Activated CD4-positive, alpha-beta memory T cell treated with anti-CD3 and anti-CD28 coated beads for 36 hours (primary cell): ENCODE measurements at regions not wholly inside any gene's neighbourhood (a gene's known extent, or its start where the extent isn't known, plus 50 kb on each side); places are given as distances from the start of the nearest gene placed in this dataset.

Source experiments
- CTCF ChIA-PET: fragments of 350-600 bp; sonication (Branson Sonifier 250); formaldehyde crosslinking; loops from one replicate; lab custom pipeline; 2021; ENCODE audit warnings: antibody characterized with exemption, inconsistent platforms; lab: Charles Lee
- POLR2A ChIA-PET: fragments of 350-600 bp; sonication (Branson Sonifier 250); formaldehyde crosslinking; loops from one replicate; lab custom pipeline; 2021; ENCODE audit warnings: antibody characterized with exemption; lab: Charles Lee
- DNase-seq: peaks from one replicate; pipeline ENCODE4 v3.0.0-alpha.2; 2020
- H3K27ac Mint-ChIP-seq: one replicate; pipeline ENCODE4 v1.8.0; 2021; ENCODE audit warnings: mixed read lengths
- H3K27me3 Mint-ChIP-seq: one replicate; pipeline ENCODE4 v1.8.0; 2021; ENCODE audit warnings: mixed read lengths
- H3K36me3 Mint-ChIP-seq: one replicate; pipeline ENCODE4 v1.8.0; 2021; ENCODE audit warnings: mixed read lengths
- H3K4me1 Mint-ChIP-seq: one replicate; pipeline ENCODE4 v1.8.0; 2021; ENCODE audit warnings: low read depth, mixed read lengths
- H3K4me3 Mint-ChIP-seq: one replicate; pipeline ENCODE4 v1.8.0; 2021; ENCODE audit warnings: mild to moderate bottlenecking, mixed read lengths
- H3K9me3 Mint-ChIP-seq: one replicate; pipeline ENCODE4 v1.8.0; 2021; ENCODE audit warnings: mixed read lengths
- intact Hi-C: fragments of 100-400 bp; cut with micrococcal nuclease; formaldehyde crosslinking; loops from one replicate; pipeline ENCODE4 v1.15.1; 2023

DNA sequence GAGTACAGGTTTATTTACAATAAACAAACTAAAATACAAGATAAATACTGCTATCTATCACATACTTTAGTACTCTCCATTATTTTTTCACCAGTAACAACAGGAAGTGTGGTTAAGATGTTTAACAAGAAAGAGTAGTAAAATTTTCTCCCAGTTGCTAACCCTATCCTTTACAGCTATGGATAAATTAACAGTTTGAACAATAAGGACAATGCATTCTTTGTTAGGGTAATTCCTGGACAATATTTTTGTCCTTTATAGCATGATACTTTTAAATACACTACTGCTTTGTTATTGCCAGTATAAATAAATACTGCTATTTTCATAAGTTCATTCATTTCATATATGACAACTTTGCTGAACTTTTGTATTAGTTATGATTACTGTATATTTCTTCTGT is 630.2 kb upstream of the ATXN8OS start:
- no peak overlapping the region for H3K27ac Mint-ChIP-seq
- intact Hi-C loops: no loop called here
- no peaks in the 10 kb centered on the region for H3K27me3 Mint-ChIP-seq
- H3K9me3 Mint-ChIP-seq: peaks cover 16% of the 10 kb centered on the region
- no peak overlapping the region for H3K4me3 Mint-ChIP-seq
- H3K36me3 Mint-ChIP-seq: no peaks in the 10 kb centered on the region
- no peaks in the 10 kb centered on the region for H3K4me1 Mint-ChIP-seq
- CTCF ChIA-PET: no interaction called here
- POLR2A ChIA-PET: no interaction called here
- DNase-seq: no peak

DNA sequence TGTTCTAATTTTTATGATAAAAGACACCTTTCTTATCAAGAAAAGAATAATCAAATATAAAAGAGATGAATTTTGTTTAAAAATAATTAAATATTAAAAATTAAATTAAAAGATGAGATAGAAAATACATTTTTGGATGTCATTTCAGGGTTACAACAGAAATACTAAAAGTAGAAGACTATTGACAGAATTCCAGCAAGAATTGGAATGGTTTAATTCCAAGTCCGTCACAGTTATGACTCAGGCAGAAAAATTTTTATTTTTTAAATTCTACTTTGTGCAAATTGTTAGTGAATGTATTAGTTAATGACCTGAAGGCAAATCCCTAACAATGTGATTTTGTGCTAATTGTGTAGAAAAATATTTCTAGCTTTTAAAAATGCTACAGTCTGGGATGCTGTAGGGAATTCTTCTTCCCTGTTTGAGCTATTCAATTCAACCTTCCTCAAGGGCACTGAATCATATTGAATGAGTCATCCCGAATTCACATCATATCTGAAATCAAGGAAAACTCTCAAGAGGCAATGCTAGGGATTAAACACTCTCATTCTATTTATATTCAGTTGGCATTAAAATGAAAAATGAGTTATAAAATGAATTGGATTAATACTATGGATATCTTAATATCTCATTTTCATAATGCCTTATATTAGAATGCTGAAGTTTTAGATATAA is 633.5 kb upstream of the ATXN8OS start:
- Mint-ChIP-seq H3K4me3 (no peak overlapping the region), H3K9me3 (peaks cover 12% of the 10 kb centered on the region), H3K27ac (no peak overlapping the region), H3K4me1 (no peaks in the 10 kb centered on the region), H3K27me3 (no peaks in the 10 kb centered on the region), H3K36me3 (no peaks in the 10 kb centered on the region)
- intact Hi-C loops: no loop called here
- POLR2A ChIA-PET: no interaction called here
- DNase-seq: no peak
- CTCF ChIA-PET: no interaction called here

DNA sequence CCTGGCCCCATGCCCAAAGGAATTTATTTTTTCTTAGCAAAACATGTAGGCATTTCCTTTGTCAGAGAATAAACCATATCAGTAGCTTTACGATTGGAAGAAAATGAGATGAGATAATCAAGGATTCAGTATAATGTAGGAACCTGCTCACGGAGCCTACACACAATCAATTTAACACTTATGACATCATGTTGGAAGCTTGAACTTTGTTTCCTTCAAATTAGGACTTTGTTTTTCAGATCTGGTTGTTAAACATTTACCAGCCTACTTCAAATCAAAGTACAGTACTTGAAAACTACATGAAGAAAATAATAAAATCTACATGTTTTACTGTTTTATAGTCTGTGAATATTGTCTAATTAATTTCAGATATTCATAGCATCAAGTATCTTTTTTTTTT is 639.0 kb upstream of the ATXN8OS start:
- POLR2A ChIA-PET: no interaction called here
- no peaks in the 10 kb centered on the region for H3K36me3 Mint-ChIP-seq
- peaks cover 5% of the 10 kb centered on the region for H3K9me3 Mint-ChIP-seq
- CTCF ChIA-PET: no interaction called here
- no peak overlapping the region for H3K27ac Mint-ChIP-seq
- H3K4me3 Mint-ChIP-seq: no peak overlapping the region
- no peak for DNase-seq
- H3K4me1 Mint-ChIP-seq: no peaks in the 10 kb centered on the region
- intact Hi-C loops: no loop called here
- H3K27me3 Mint-ChIP-seq: no peaks in the 10 kb centered on the region

DNA sequence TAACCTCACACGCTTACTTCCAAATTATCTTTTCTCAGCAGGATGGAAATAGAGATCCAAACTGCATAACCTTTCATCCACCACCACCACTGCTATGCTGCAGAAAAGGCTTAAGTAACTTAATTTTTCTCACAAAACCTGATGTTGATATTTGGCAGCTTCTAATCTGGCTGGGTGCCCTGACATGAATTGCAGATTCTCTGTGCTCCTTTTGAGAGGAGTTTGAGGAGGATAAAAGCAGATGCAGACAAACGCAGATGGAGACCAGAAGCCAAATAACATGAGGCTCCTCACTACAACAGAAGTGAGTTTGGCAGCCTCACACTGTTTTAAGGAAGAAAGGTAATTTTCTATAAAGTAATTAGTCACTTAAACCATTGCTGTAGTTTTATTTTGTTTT is 646.2 kb upstream of the ATXN8OS start:
- Mint-ChIP-seq H3K9me3 (peaks cover 4% of the 10 kb centered on the region), H3K27ac (no peak overlapping the region), H3K4me3 (no peak overlapping the region), H3K27me3 (no peaks in the 10 kb centered on the region), H3K36me3 (no peaks in the 10 kb centered on the region), H3K4me1 (no peaks in the 10 kb centered on the region)
- intact Hi-C loops: no loop called here
- DNase-seq: no peak
- CTCF ChIA-PET: no interaction called here
- POLR2A ChIA-PET: no interaction called here

DNA sequence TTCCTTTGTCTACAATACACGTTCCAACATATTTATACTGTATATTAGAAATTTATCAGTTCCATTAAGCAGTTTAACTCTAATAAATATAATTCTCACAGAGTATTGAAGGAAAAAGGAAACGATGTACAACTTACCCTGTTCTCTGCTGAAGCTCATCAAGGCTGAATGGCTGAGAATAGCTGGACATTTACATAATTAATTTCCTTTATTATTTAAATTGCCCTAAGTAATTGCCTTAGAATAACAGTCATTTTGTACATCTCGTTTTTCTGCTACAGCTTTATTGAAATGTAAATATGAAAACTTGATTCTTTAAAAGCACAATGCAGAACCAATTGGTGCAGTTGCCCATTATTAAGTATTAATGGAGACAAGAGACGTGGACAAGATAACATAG is 648.3 kb upstream of the ATXN8OS start:
- Mint-ChIP-seq H3K27ac (no peak overlapping the region), H3K9me3 (peaks cover 6% of the 10 kb centered on the region), H3K36me3 (no peaks in the 10 kb centered on the region), H3K4me3 (no peak overlapping the region), H3K27me3 (no peaks in the 10 kb centered on the region), H3K4me1 (no peaks in the 10 kb centered on the region)
- ChIA-PET POLR2A (no interaction called here), CTCF (no interaction called here)
- no peak for DNase-seq
- intact Hi-C loops: no loop called here

DNA sequence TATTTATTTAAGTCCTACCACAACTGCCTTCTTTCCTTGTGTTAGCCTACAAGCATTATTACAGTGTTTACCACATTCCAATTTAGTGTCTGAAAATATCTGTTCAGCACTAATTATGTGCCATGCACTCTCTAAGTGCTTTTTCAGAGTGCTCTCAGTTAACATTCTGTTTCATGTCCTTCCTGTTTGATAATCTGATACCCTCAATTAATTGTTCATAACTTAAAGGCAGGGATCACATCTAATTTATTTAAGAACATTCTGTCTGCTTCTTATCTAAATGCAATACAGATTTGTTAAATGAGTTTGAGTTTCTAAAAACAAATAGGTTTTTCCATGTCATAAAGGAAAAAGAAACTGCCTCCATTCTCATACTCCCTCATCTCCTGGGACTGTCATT is 649.6 kb upstream of the ATXN8OS start:
- Mint-ChIP-seq H3K27me3 (no peaks in the 10 kb centered on the region), H3K9me3 (peaks cover 5% of the 10 kb centered on the region), H3K4me3 (no peak overlapping the region), H3K27ac (no peak overlapping the region), H3K4me1 (no peaks in the 10 kb centered on the region), H3K36me3 (no peaks in the 10 kb centered on the region)
- POLR2A ChIA-PET: no interaction called here
- no peak for DNase-seq
- CTCF ChIA-PET: no interaction called here
- intact Hi-C loops: no loop called here

DNA sequence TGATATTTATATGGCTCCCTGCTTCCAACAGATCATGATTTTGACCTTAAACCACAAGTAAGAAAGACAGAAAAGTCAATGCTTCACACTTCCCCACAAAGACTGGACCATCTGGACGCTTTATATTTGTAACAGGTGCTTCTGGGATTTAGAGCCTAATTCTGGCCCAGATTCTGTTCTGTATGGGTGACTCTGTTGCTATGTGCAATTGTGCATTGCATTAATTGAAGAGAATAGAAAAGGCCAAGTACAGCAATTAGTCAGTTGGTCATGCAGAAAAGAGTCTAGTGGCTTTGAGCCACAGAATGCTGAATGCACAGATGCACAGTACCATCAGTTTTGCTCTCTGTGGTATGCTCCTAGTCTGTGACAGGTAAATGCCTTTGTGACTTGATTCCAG is 657.4 kb upstream of the ATXN8OS start:
- Mint-ChIP-seq H3K4me1 (no peaks in the 10 kb centered on the region), H3K27me3 (no peaks in the 10 kb centered on the region), H3K27ac (no peak overlapping the region), H3K36me3 (no peaks in the 10 kb centered on the region), H3K9me3 (peaks cover 5% of the 10 kb centered on the region), H3K4me3 (no peak overlapping the region)
- intact Hi-C loops: no loop called here
- POLR2A ChIA-PET: no interaction called here
- CTCF ChIA-PET: no interaction called here
- DNase-seq: no peak

DNA sequence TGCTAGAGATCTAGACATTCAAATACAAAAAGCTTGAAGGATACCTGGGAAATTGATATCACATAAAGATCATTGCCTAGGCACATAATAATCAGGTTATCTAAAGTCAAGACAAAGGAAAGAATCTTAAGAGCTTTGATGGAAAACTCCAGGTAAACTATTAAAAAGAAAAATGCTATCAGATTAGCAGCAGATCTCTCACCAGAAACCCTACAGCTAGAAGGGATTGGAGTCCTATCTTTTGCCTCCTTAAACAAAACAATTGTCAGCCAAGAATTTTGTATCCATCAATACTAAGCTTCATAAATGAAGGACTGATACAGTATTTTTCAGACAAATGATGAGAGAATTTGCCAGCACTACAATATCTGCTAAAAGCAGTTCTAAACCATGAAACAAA is 682.4 kb upstream of the ATXN8OS start:
- H3K36me3 Mint-ChIP-seq: no peaks in the 10 kb centered on the region

DNA sequence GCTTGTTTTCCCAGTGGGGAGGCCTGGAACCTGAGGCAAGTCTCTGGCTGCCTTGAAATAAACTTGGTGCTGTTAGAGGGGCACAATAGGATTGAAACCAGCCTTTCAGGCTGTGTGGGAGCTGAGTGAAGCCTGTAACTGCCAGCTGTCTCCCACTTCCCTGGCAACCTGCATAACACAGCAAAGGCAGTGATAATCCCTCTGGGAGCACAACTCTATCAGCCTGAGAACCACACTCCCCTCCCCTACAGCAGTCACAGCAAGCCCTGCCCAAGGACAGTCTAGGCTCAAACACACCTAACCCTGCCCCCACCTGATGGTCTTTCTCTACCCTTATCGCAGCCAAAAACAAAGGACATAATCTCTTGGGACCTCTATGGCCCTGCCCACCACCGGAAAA is 683.8 kb upstream of the ATXN8OS start:
- DNase-seq: no peak
- H3K4me3 Mint-ChIP-seq: no peak overlapping the region
- intact Hi-C loops: no loop called here
- no peaks in the 10 kb centered on the region for H3K4me1 Mint-ChIP-seq
- no peaks in the 10 kb centered on the region for H3K27me3 Mint-ChIP-seq
- ChIA-PET POLR2A (no interaction called here), CTCF (no interaction called here)
- H3K36me3 Mint-ChIP-seq: no peaks in the 10 kb centered on the region
- peaks cover 44% of the 10 kb centered on the region for H3K9me3 Mint-ChIP-seq
- H3K27ac Mint-ChIP-seq: no peak overlapping the region

More for the DNA sequence above, 682.4 kb upstream of the ATXN8OS start:
- intact Hi-C loops: no loop called here
- DNase-seq: no peak
- no peaks in the 10 kb centered on the region for H3K4me1 Mint-ChIP-seq
- ChIA-PET CTCF (no interaction called here), POLR2A (no interaction called here)
- peaks cover 47% of the 10 kb centered on the region for H3K9me3 Mint-ChIP-seq
- no peaks in the 10 kb centered on the region for H3K27me3 Mint-ChIP-seq
- H3K27ac Mint-ChIP-seq: no peak overlapping the region
- no peak overlapping the region for H3K4me3 Mint-ChIP-seq

DNA sequence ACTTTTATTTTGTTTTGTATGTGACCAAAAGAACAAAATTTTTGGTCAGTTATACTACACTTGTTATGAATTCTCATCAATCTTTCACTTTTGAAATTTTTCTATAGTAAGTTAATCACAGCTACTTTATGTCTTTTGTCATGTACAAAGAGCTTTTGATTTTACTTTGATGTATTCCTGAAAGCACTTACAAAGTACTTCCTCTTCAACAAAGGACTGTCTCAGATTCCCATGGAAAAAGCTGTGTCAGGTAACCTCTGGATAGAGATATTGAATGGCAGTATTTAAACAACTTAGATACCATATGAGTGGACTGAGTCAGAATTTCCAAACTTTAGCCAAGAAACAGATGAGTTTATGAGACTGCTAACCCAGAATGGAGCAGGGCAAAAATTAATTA is 689.3 kb upstream of the ATXN8OS start:
- H3K36me3 Mint-ChIP-seq: no peaks in the 10 kb centered on the region
- intact Hi-C loops: no loop called here

DNA sequence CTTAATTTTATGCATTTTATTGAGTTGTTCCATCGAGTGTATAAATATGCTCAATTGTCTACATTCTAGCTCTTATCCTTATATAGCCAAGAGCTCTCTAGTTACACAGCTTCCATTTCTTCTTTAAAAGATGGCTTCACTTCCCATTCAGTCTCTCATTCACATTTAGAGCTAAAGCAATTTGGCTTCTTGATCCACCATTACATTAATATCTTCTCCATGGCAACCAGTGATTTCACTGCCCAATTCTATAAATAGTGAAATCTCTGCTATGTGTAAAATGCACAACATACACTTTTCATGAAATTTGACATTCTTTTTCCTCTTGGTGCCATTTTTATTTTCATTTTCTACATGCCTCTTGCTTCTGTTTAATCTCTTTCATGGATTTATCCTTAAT is 696.9 kb upstream of the ATXN8OS start:
- POLR2A ChIA-PET: no interaction called here
- intact Hi-C loops: no loop called here
- Mint-ChIP-seq H3K27ac (no peak overlapping the region), H3K27me3 (no peaks in the 10 kb centered on the region), H3K4me3 (no peak overlapping the region), H3K36me3 (no peaks in the 10 kb centered on the region), H3K4me1 (no peaks in the 10 kb centered on the region), H3K9me3 (peaks cover 16% of the 10 kb centered on the region)
- CTCF ChIA-PET: no interaction called here
- DNase-seq: no peak

More for the DNA sequence above, 689.3 kb upstream of the ATXN8OS start:
- H3K9me3 Mint-ChIP-seq: peaks cover 14% of the 10 kb centered on the region
- CTCF ChIA-PET: no interaction called here
- H3K4me1 Mint-ChIP-seq: no peaks in the 10 kb centered on the region
- H3K27me3 Mint-ChIP-seq: no peaks in the 10 kb centered on the region
- H3K4me3 Mint-ChIP-seq: no peak overlapping the region
- no peak overlapping the region for H3K27ac Mint-ChIP-seq
- POLR2A ChIA-PET: no interaction called here
- no peak for DNase-seq

DNA sequence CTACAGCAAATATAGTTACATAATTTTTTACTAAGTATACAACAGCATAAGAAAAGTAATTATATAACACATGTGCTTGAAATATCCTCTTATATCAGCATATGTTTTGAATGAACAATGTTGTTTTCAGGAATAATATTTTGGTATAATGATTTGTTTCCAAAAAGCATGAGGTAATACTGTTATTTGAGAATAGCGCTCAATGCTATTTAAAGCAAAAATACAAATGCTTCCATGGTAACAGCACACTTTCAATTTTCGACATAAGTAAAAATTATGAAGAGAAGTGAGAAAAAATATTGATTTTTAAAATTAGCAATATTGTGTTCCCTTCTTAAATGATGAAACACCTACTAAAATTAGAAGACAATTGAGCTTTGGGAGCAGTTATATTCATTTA is 715.9 kb upstream of the ATXN8OS start:
- CTCF ChIA-PET: no interaction called here
- POLR2A ChIA-PET: no interaction called here
- H3K9me3 Mint-ChIP-seq: peaks cover 5% of the 10 kb centered on the region
- no peak overlapping the region for H3K4me3 Mint-ChIP-seq
- DNase-seq: no peak
- no peaks in the 10 kb centered on the region for H3K27me3 Mint-ChIP-seq
- no peaks in the 10 kb centered on the region for H3K4me1 Mint-ChIP-seq
- H3K36me3 Mint-ChIP-seq: no peaks in the 10 kb centered on the region
- no peak overlapping the region for H3K27ac Mint-ChIP-seq
- intact Hi-C loops: no loop called here

DNA sequence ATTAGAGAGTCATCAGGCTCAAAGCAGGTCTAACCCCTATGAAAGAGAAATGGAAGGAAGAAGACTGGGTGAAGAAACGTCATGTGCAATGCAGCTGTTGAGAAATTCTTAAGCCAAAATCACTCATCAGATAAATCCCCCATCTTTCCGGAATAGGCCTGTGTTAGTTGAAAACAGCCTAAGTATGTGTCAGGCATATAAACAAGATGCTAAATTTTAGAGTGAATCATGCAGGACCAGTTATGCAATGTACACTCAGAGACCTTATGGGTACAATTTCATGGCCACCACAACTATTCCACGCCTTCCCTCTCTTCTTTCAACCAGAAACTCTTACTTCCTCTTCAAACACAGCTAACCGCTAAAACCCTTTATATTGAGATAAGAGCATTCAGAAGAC is 717.7 kb upstream of the ATXN8OS start:
- H3K4me3 Mint-ChIP-seq: no peak overlapping the region
- H3K36me3 Mint-ChIP-seq: no peaks in the 10 kb centered on the region
- no peaks in the 10 kb centered on the region for H3K4me1 Mint-ChIP-seq
- no peak for DNase-seq
- H3K9me3 Mint-ChIP-seq: peaks cover 7% of the 10 kb centered on the region
- intact Hi-C loops: no loop called here
- POLR2A ChIA-PET: no interaction called here
- H3K27me3 Mint-ChIP-seq: no peaks in the 10 kb centered on the region
- no peak overlapping the region for H3K27ac Mint-ChIP-seq
- CTCF ChIA-PET: no interaction called here
